ENCODE measurements at regions not wholly inside any gene's neighbourhood (a gene's known extent, or its start where the extent isn't known, plus 50 kb on each side); places are given as distances from the start of the nearest gene placed in this dataset.

GRCh38 chr6:100965067-100965466 is 83.9 kb upstream of the ASCC3 start:
- H3K4me3 ChIP-seq: no peak overlapping the region
- TF ChIP-seq, protein P1, sequence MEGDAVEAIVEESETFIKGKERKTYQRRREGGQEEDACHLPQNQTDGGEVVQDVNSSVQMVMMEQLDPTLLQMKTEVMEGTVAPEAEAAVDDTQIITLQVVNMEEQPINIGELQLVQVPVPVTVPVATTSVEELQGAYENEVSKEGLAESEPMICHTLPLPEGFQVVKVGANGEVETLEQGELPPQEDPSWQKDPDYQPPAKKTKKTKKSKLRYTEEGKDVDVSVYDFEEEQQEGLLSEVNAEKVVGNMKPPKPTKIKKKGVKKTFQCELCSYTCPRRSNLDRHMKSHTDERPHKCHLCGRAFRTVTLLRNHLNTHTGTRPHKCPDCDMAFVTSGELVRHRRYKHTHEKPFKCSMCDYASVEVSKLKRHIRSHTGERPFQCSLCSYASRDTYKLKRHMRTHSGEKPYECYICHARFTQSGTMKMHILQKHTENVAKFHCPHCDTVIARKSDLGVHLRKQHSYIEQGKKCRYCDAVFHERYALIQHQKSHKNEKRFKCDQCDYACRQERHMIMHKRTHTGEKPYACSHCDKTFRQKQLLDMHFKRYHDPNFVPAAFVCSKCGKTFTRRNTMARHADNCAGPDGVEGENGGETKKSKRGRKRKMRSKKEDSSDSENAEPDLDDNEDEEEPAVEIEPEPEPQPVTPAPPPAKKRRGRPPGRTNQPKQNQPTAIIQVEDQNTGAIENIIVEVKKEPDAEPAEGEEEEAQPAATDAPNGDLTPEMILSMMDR (IDR thresholded peaks at IDR 0.05): no peak
- H3K27ac ChIP-seq: no peak overlapping the region
- DNase-seq (ENCODE audit: low spot score): no peak

- no peak for DNase-seq (ENCODE audit: low spot score)
- Histone ChIP-seq H3K4me3 (no peak overlapping the region), H3K27ac (no peak overlapping the region)
- TF ChIP-seq, protein P1 (IDR thresholded peaks at IDR 0.05): no peak
Measured at GRCh38 chr6:100968949-100969348, 87.8 kb upstream of the ASCC3 start.

DNA sequence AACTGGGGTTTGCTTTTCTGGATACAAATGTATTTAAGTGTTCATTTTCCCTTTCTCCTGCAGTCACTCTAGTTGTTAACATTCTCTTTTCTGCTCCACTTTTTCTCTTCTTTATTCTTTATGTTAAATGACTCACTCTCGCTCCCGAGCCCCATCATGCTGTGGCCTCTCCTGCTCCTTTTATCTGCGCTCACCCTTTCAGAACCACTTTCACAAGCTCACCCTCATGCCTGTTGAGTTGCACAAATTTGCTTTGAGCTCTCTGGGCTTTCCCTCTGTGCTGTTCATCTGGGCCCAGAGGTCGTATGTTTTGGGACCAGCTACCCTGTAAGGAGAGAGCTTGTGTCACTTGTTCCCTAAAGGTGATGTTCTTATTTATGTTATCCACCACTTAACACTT is 98.1 kb upstream of the ASCC3 start:
- no peak for DNase-seq (ENCODE audit: low spot score)
- Histone ChIP-seq H3K27ac (no peak overlapping the region), H3K4me3 (no peak overlapping the region)
- TF ChIP-seq, protein P1 (IDR thresholded peaks at IDR 0.05): no peak

- Histone ChIP-seq H3K27ac (no peak overlapping the region), H3K4me3 (no peak overlapping the region)
- no peak for DNase-seq (ENCODE audit: low spot score)
- TF ChIP-seq, protein P1 (IDR thresholded peaks at IDR 0.05): no peak
Measured at GRCh38 chr6:100980949-100981348, 99.8 kb upstream of the ASCC3 start.

DNA sequence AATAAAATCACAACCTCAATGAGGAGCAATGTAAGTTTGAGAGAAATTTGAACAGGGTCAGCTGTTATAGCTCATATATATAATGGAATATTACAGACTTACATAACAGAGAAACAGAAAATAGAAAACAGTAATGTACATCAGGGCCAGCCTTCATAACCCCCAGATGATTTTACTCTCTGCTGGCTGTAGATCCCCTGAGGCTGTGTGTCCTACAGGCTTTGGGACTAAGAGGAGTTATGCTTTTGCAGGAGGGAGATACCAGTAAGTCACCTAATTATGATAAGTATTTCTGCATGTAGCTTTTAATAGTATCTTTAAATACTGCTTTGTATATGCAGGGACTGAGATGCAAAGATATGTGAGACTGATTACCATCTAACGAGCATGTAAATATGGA is 105.8 kb upstream of the ASCC3 start:
- TF ChIP-seq, protein P1 (IDR thresholded peaks at IDR 0.05): no peak
- Histone ChIP-seq H3K4me3 (no peak overlapping the region), H3K27ac (no peak overlapping the region)
- DNase-seq (ENCODE audit: low spot score): no peak

- no peak overlapping the region for H3K4me3 ChIP-seq
Measured at GRCh38 chr6:100987556-100987955, 106.4 kb upstream of the ASCC3 start.

DNA sequence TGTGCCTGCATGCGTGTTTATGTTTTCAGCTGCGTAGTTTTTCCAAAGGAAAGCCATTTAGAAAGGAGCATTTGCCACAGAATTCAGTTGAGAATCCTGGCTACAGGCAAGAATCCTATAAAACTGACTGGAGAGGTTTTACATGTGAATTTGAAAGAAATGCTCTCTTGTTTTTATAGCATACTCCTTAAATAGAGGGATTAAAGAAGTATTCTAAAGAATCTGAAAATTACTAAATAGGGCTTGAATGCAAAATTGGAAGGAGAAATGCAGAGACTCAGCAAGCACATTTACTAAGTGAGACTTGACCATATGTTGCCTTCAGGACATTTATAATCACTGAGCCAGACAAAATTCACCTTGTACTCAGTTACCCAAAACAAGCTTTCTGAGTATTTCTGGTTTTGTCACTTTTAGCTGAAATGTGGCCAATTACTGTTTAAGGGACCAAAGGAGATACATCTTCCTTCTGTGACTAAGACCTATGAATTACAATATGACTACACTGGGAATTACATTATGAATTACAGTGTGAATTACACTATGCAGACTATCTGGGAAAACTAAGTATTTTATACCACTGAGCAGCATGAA is 107.4 kb upstream of the ASCC3 start:
- no peak for DNase-seq (ENCODE audit: low spot score)
- TF ChIP-seq, protein P1 (IDR thresholded peaks at IDR 0.05): no peak
- Histone ChIP-seq H3K27ac (no peak overlapping the region), H3K4me3 (no peak overlapping the region)

More at GRCh38 chr6:100987556-100987955, 106.4 kb upstream of the ASCC3 start:
- DNase-seq (ENCODE audit: low spot score): no peak
- no peak overlapping the region for H3K27ac ChIP-seq
- TF ChIP-seq, protein P1 (IDR thresholded peaks at IDR 0.05): no peak
